Cardiac septum (tissue), 1 donor: ENCODE measurements at regions not wholly inside any gene's neighbourhood (a gene's known extent, or its start where the extent isn't known, plus 50 kb on each side); places are given as distances from the start of the nearest gene placed in this dataset.

Experiments
- DNase-seq: peaks from one replicate; pipeline ENCODE4 v3.0.0-alpha.2; 2020; ENCODE audit warnings: low spot score
- intact Hi-C: fragments of 100-400 bp; cut with DNase I; formaldehyde crosslinking; loops from one replicate; pipeline ENCODE4 v1.14.0; 2022
- donor health status: DM: no; HTN: no; CAD: no.

- intact Hi-C loops = no loop called here
- no peak for DNase-seq
Observed at GRCh38 chr7:136064627-136065237, 87.6 kb upstream of the MTPN start.

GRCh38 chr7:136064081-136064480 is 86.9 kb upstream of the MTPN start:
- no peak for DNase-seq
- intact Hi-C loops = no loop called here

GRCh38 chr7:136063326-136063666 is 86.1 kb upstream of the MTPN start:
- intact Hi-C loops = no loop called here
- DNase-seq = no peak

- no peak for DNase-seq
- intact Hi-C loops = no loop called here
Observed at GRCh38 chr7:136062625-136063325, 85.6 kb upstream of the MTPN start.

- no peak for DNase-seq
- intact Hi-C loops = no loop called here
Observed at GRCh38 chr7:136061433-136061832, 84.3 kb upstream of the MTPN start.

- intact Hi-C loops = no loop called here
Observed at GRCh38 chr7:136058546-136058945, 81.4 kb upstream of the MTPN start.

GRCh38 chr7:136057509-136057908 is 80.3 kb upstream of the MTPN start:
- intact Hi-C loops = no loop called here
- no peak for DNase-seq

More at GRCh38 chr7:136058546-136058945, 81.4 kb upstream of the MTPN start:
- DNase-seq = no peak

- intact Hi-C loops = no loop called here
- no peak for DNase-seq
Observed at GRCh38 chr7:136056651-136057231, 79.6 kb upstream of the MTPN start.

GRCh38 chr7:136055266-136055665 is 78.1 kb upstream of the MTPN start:
- DNase-seq = no peak
- intact Hi-C loops = no loop called here

GRCh38 chr7:136053689-136054485 is 76.7 kb upstream of the MTPN start:
- DNase-seq = no peak
- intact Hi-C loops = no loop called here

- no peak for DNase-seq
Observed at GRCh38 chr7:136051203-136051928, 74.2 kb upstream of the MTPN start.

GRCh38 chr7:136050462-136050847 is 73.3 kb upstream of the MTPN start:
- DNase-seq = no peak
- intact Hi-C loops = no loop called here

More at GRCh38 chr7:136051203-136051928, 74.2 kb upstream of the MTPN start:
- intact Hi-C loops = no loop called here

GRCh38 chr7:136049818-136050461 is 72.8 kb upstream of the MTPN start:
- intact Hi-C loops = no loop called here
- DNase-seq = no peak

GRCh38 chr7:136049117-136049516 is 72.0 kb upstream of the MTPN start:
- no peak for DNase-seq
- intact Hi-C loops = no loop called here

- intact Hi-C loops = no loop called here
- no peak for DNase-seq
Observed at GRCh38 chr7:136046548-136046947, 69.4 kb upstream of the MTPN start.

- intact Hi-C loops = no loop called here
- no peak for DNase-seq
Observed at GRCh38 chr7:136045992-136046391, 68.8 kb upstream of the MTPN start.

- intact Hi-C loops = no loop called here
- DNase-seq = no peak
Observed at GRCh38 chr7:136045181-136045580, 68.0 kb upstream of the MTPN start.

GRCh38 chr7:136039577-136040345 is 62.6 kb upstream of the MTPN start:
- intact Hi-C loops = loop anchor here (10.0 kb wide), 1 partner anchor 305 kb away; no protein-coding TSS in a partner anchor
- no peak for DNase-seq
